CD4-positive, alpha-beta memory T cell (primary cell): ENCODE measurements at regions not wholly inside any gene's neighbourhood (a gene's known extent, or its start where the extent isn't known, plus 50 kb on each side); places are given as distances from the start of the nearest gene placed in this dataset.

ENCODE experiments used
- CTCF ChIA-PET: fragments of 350-600 bp; sonication (Branson Sonifier 250); formaldehyde crosslinking; loops from one replicate; lab custom pipeline; 2021; ENCODE audit warnings: inconsistent platforms; ENCODE audit not compliant: partially characterized antibody; lab: Charles Lee
- POLR2A ChIA-PET: fragments of 350-600 bp; sonication (Branson Sonifier 250); formaldehyde crosslinking; loops from one replicate; lab custom pipeline; 2021; ENCODE audit not compliant: partially characterized antibody; lab: Charles Lee
- DNase-seq, 5 donors: peaks; one replicate each; pipeline versions ENCODE4 v3.0.0 to v3.0.0-alpha.2; 2020 to 2022; ENCODE audit warnings: mixed read lengths in 1 of 5
- H3K27ac ChIP-seq: one replicate; pipeline ENCODE4 v1.7.0; 2013; ENCODE audit warnings: low read depth, low read length
- H3K27me3 ChIP-seq: 2 replicates; pipeline ENCODE4 v1.7.0; 2013; ENCODE audit warnings: mild to moderate bottlenecking, low read length, moderate library complexity; ENCODE audit not compliant: insufficient read depth
- H3K36me3 ChIP-seq: 2 replicates; pipeline ENCODE4 v1.7.0; 2013; ENCODE audit warnings: mild to moderate bottlenecking, low read length, moderate library complexity; ENCODE audit not compliant: insufficient read depth
- H3K4me1 ChIP-seq: 2 replicates; pipeline ENCODE4 v1.7.0; 2013; ENCODE audit warnings: mild to moderate bottlenecking, low read length, moderate library complexity; ENCODE audit not compliant: insufficient read depth
- H3K4me3 ChIP-seq, 2 donors: one replicate each; pipeline ENCODE4 v1.7.0; 2013; ENCODE audit warnings: low read length in 2 of 2, mild to moderate bottlenecking in 1 of 2
- H3K9me3 ChIP-seq, 2 donors: one replicate each; pipeline ENCODE4 v1.7.0; 2013; ENCODE audit warnings: low read length in 2 of 2, control low read depth in 1 of 2; ENCODE audit not compliant: control insufficient read depth in 1 of 2
- H3K27ac Mint-ChIP-seq, 7 donors: one replicate each; pipeline ENCODE4 v1.8.0; 2020 to 2021; ENCODE audit warnings: mixed read lengths in 7 of 7, mild to moderate bottlenecking in 6 of 7, inconsistent platforms in 3 of 7, moderate library complexity in 3 of 7
- H3K27me3 Mint-ChIP-seq, 2 donors: one replicate each; pipeline ENCODE4 v1.8.0; 2020 to 2021; ENCODE audit warnings: mixed read lengths in 2 of 2
- H3K36me3 Mint-ChIP-seq, 2 donors: one replicate each; pipeline ENCODE4 v1.8.0; 2020 to 2021; ENCODE audit warnings: mixed read lengths in 2 of 2, inconsistent platforms in 1 of 2, mild to moderate bottlenecking in 1 of 2
- H3K4me1 Mint-ChIP-seq, 4 donors: one replicate each; pipeline ENCODE4 v1.8.0; 2020 to 2021; ENCODE audit warnings: mixed read lengths in 4 of 4, mild to moderate bottlenecking in 1 of 4
- H3K4me3 Mint-ChIP-seq, 8 donors: one replicate each; pipeline ENCODE4 v1.8.0; 2020 to 2021; ENCODE audit warnings: mixed read lengths in 8 of 8, mild to moderate bottlenecking in 7 of 8, moderate library complexity in 6 of 8, inconsistent platforms in 3 of 8
- H3K9me3 Mint-ChIP-seq, 8 donors: one replicate each; pipeline ENCODE4 v1.8.0; 2020 to 2021; ENCODE audit warnings: mixed read lengths in 8 of 8, mild to moderate bottlenecking in 5 of 8, inconsistent platforms in 3 of 8, moderate library complexity in 1 of 8
- intact Hi-C: fragments of 100-400 bp; cut with micrococcal nuclease; formaldehyde crosslinking; loops from one replicate; pipeline ENCODE4 v1.15.1; 2023

- H3K36me3 Mint-ChIP-seq, result no peaks in the 10 kb centered on the region
- H3K9me3 Mint-ChIP-seq, result peaks cover 0 to 3% (median 0%) of the 10 kb centered on the region in 8 donors
- H3K4me3 Mint-ChIP-seq, result no peak overlapping the region
- Histone ChIP-seq H3K27me3 (no peaks in the 10 kb centered on the region), H3K4me3 (no peak overlapping the region), H3K27ac (no peak overlapping the region), H3K4me1 (no peaks in the 10 kb centered on the region), H3K36me3 (no peaks in the 10 kb centered on the region), H3K9me3 (no peaks in the 10 kb centered on the region)
- no peak for DNase-seq
- H3K4me1 Mint-ChIP-seq, result no peaks in the 10 kb centered on the region
- ChIA-PET CTCF (no interaction called here), POLR2A (no interaction called here)
- peaks cover 0 to 2% of the 10 kb centered on the region in 2 donors for H3K27me3 Mint-ChIP-seq
- intact Hi-C loops, result no loop called here
- H3K27ac Mint-ChIP-seq, result no peak overlapping the region
These were observed 162.3 kb upstream of the APP start for GRCh38 chr21:26332867-26333266.

GRCh38 chr21:26331205-26331980, 160.8 kb upstream of the APP start:
- peaks cover 0 to 3% (median 0%) of the 10 kb centered on the region in 8 donors for H3K9me3 Mint-ChIP-seq
- POLR2A ChIA-PET, result no interaction called here
- DNase-seq, result no peak
- Histone ChIP-seq H3K27ac (no peak overlapping the region), H3K4me1 (no peaks in the 10 kb centered on the region), H3K9me3 (no peaks in the 10 kb centered on the region), H3K36me3 (no peaks in the 10 kb centered on the region), H3K27me3 (no peaks in the 10 kb centered on the region), H3K4me3 (no peak overlapping the region)
- intact Hi-C loops, result no loop called here
- no peaks in the 10 kb centered on the region for H3K36me3 Mint-ChIP-seq
- peaks cover 0 to 2% of the 10 kb centered on the region in 2 donors for H3K27me3 Mint-ChIP-seq
- CTCF ChIA-PET, result no interaction called here
- H3K4me1 Mint-ChIP-seq, result no peaks in the 10 kb centered on the region
- H3K4me3 Mint-ChIP-seq, result no peak overlapping the region
- no peak overlapping the region for H3K27ac Mint-ChIP-seq

GRCh38 chr21:26320596-26320995, 150.0 kb upstream of the APP start:
- no peak overlapping the region for H3K27ac ChIP-seq
- intact Hi-C loops, result no loop called here
- H3K4me3 Mint-ChIP-seq, result no peak overlapping the region
- H3K36me3 ChIP-seq, result no peaks in the 10 kb centered on the region
- H3K4me3 ChIP-seq, result no peak overlapping the region
- H3K27me3 ChIP-seq, result no peaks in the 10 kb centered on the region
- no peaks in the 10 kb centered on the region for H3K36me3 Mint-ChIP-seq
- no peaks in the 10 kb centered on the region for H3K4me1 Mint-ChIP-seq
- H3K9me3 Mint-ChIP-seq, result peaks cover 0 to 6% (median 0%) of the 10 kb centered on the region in 8 donors
- H3K27me3 Mint-ChIP-seq, result peaks cover 0 to 2% of the 10 kb centered on the region in 2 donors
- ChIA-PET POLR2A (no interaction called here), CTCF (no interaction called here)
- no peaks in the 10 kb centered on the region for H3K4me1 ChIP-seq
- no peak for DNase-seq
- H3K27ac Mint-ChIP-seq, result no peak overlapping the region
- H3K9me3 ChIP-seq, result no peaks in the 10 kb centered on the region

GRCh38 chr21:26307640-26308039, 137.1 kb upstream of the APP start:
- H3K4me1 Mint-ChIP-seq, result no peaks in the 10 kb centered on the region
- H3K27me3 ChIP-seq, result no peaks in the 10 kb centered on the region
- intact Hi-C loops, result no loop called here

GRCh38 chr21:26297851-26298250, 127.3 kb upstream of the APP start:
- H3K4me1 Mint-ChIP-seq, result no peaks in the 10 kb centered on the region
- H3K9me3 Mint-ChIP-seq, result peaks cover 2 to 30% (median 16%) of the 10 kb centered on the region in 8 donors
- H3K27me3 Mint-ChIP-seq, result peaks cover 0 to 1% of the 10 kb centered on the region in 2 donors
- H3K4me3 ChIP-seq, result no peak overlapping the region
- CTCF ChIA-PET, result no interaction called here
- no peak for DNase-seq
- intact Hi-C loops, result no loop called here
- no peaks in the 10 kb centered on the region for H3K36me3 Mint-ChIP-seq
- no peak overlapping the region for H3K27ac ChIP-seq
- no peak overlapping the region for H3K27ac Mint-ChIP-seq
- POLR2A ChIA-PET, result no interaction called here
- no peaks in the 10 kb centered on the region for H3K9me3 ChIP-seq
- H3K27me3 ChIP-seq, result no peaks in the 10 kb centered on the region
- no peaks in the 10 kb centered on the region for H3K4me1 ChIP-seq
- no peak overlapping the region for H3K4me3 Mint-ChIP-seq
- H3K36me3 ChIP-seq, result no peaks in the 10 kb centered on the region

More at GRCh38 chr21:26307640-26308039, 137.1 kb upstream of the APP start:
- CTCF ChIA-PET, result no interaction called here
- peaks cover 0 to 5% (median 2%) of the 10 kb centered on the region in 8 donors for H3K9me3 Mint-ChIP-seq
- POLR2A ChIA-PET, result no interaction called here
- no peak overlapping the region for H3K27ac Mint-ChIP-seq
- H3K9me3 ChIP-seq, result no peaks in the 10 kb centered on the region
- DNase-seq, result no peak
- H3K4me1 ChIP-seq, result no peaks in the 10 kb centered on the region
- peaks cover 0 to 2% of the 10 kb centered on the region in 2 donors for H3K27me3 Mint-ChIP-seq
- H3K36me3 ChIP-seq, result no peaks in the 10 kb centered on the region
- no peak overlapping the region for H3K27ac ChIP-seq
- no peak overlapping the region for H3K4me3 Mint-ChIP-seq
- H3K36me3 Mint-ChIP-seq, result no peaks in the 10 kb centered on the region
- no peak overlapping the region for H3K4me3 ChIP-seq

- no peaks in the 10 kb centered on the region for H3K4me1 Mint-ChIP-seq
- POLR2A ChIA-PET, result no interaction called here
- peaks cover 2 to 20% (median 14%) of the 10 kb centered on the region in 8 donors for H3K9me3 Mint-ChIP-seq
These were observed 122.8 kb upstream of the APP start for GRCh38 chr21:26293141-26293946.

DNA sequence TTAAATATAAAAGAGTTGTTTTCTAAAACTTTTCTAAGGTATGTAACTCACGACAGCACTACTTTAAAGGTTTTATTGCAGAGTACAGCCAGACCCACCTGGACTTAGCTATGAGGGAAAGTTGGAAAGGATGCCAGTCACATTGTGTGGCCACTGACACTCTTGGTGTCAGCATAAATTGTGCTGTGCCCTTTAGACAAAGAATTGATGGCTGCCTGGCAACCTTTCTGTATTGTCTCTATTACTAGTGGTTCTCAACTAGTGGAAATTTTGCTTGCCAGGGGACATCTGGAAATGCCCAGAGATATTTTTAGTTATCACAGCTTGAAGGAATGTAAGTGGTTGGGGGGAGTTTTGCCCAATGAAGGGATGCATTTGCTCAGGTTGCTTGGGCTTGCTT, 117.5 kb upstream of the APP start:
- Mint-ChIP-seq H3K27ac (no peak overlapping the region), H3K27me3 (no peaks in the 10 kb centered on the region), H3K9me3 (no peaks in the 10 kb centered on the region), H3K4me3 (no peak overlapping the region), H3K36me3 (no peaks in the 10 kb centered on the region), H3K4me1 (no peaks in the 10 kb centered on the region)
- no peak for DNase-seq
- Histone ChIP-seq H3K9me3 (no peaks in the 10 kb centered on the region), H3K4me1 (no peaks in the 10 kb centered on the region), H3K27ac (no peak overlapping the region), H3K27me3 (no peaks in the 10 kb centered on the region), H3K36me3 (no peaks in the 10 kb centered on the region), H3K4me3 (no peak overlapping the region)
- ChIA-PET CTCF (no interaction called here), POLR2A (no interaction called here)
- intact Hi-C loops, result no loop called here

More at GRCh38 chr21:26293141-26293946, 122.8 kb upstream of the APP start:
- no peak for DNase-seq
- CTCF ChIA-PET, result no interaction called here
- intact Hi-C loops, result no loop called here
- no peak overlapping the region for H3K4me3 Mint-ChIP-seq
- Histone ChIP-seq H3K36me3 (no peaks in the 10 kb centered on the region), H3K4me3 (no peak overlapping the region), H3K9me3 (no peaks in the 10 kb centered on the region), H3K27me3 (no peaks in the 10 kb centered on the region), H3K4me1 (no peaks in the 10 kb centered on the region), H3K27ac (no peak overlapping the region)
- no peaks in the 10 kb centered on the region for H3K36me3 Mint-ChIP-seq
- no peaks in the 10 kb centered on the region for H3K27me3 Mint-ChIP-seq
- H3K27ac Mint-ChIP-seq, result no peak overlapping the region
